HG03460 (cell line): ENCODE measurements at regions not wholly inside any gene's neighbourhood (a gene's known extent, or its start where the extent isn't known, plus 50 kb on each side); places are given as distances from the start of the nearest gene placed in this dataset.

Source experiments
- ATAC-seq: cut with Tn5 transposase; IDR thresholded peaks from one replicate; pipeline ENCODE4 v1.9.1; 2021; ENCODE audit not compliant: unreplicated experiment

DNA sequence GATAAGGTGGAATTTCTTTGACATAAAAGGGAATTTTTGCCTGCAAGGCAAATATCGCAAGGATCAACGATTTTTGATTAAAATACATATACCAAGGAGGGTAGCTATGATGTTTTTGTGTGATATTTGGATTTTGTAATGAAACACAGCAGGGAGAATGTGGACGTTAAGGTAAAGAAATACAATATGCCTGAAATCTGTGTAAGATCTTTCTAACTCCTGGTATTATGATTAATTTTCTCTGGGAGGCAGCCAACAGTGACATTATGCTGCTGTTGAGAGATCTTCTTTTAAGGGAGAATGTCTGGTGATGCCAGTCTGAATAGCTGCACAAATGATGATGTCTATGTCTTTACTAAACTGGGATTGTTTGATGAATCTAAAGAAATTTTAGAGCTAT, 972.2 kb downstream of the SQOR start:
- no peak for ATAC-seq

DNA sequence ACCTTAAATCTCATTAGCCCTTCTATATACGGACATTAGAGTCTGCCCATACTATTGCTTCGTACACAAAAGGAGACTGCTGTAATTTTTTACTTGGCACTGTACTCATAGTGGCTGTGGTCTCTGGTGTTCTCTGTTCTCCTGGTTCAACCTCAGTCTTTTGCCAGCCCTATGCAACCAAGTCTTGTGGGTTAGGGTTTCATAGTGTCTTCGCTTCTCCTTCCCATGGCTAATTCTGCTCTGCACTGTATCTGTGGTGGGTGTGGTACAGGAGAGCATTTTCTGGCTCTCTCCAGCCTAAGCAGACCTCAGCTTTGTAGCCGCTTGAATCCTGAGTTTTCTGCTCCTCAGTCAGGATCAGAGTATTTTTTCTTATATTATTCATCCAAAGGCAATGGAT, 981.2 kb downstream of the SQOR start:
- ATAC-seq = no peak

DNA sequence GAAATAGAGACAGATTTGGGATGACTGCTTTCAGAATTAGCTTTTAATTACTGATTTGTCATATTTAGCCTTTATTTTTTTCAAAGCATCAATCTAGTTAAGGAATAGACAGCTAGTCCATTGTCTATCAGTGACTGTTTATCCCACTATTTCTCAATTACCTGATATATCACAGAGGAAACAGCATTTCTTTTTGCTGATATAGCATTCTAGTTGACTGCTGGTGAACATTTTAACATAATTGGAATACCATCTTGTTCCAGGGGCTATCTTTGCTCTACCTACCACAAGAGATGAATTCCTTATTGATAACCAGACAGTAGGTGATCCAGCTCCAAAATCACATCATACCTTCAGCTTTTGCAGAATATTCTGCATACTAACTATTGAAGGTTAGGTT, 982.7 kb downstream of the SQOR start:
- ATAC-seq = no peak

DNA sequence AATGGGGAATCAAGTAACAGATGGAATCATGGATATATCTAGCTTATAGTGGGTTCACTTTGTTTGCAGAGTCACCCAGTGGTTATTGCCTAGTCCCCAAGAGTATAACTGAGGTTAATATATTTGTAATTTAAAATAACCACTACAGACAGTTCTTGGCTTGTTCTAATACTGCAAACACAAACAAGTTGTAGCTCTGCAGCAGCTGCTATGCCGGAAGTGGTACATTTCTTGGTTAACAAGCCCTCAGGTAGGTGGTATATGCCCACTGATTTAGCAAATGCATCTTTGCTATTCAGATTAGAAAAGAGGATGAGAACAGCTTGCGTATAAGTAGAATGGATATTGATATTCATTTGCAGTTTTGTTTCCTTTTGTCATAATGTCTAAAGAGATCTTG, 984.2 kb downstream of the SQOR start:
- no peak for ATAC-seq

DNA sequence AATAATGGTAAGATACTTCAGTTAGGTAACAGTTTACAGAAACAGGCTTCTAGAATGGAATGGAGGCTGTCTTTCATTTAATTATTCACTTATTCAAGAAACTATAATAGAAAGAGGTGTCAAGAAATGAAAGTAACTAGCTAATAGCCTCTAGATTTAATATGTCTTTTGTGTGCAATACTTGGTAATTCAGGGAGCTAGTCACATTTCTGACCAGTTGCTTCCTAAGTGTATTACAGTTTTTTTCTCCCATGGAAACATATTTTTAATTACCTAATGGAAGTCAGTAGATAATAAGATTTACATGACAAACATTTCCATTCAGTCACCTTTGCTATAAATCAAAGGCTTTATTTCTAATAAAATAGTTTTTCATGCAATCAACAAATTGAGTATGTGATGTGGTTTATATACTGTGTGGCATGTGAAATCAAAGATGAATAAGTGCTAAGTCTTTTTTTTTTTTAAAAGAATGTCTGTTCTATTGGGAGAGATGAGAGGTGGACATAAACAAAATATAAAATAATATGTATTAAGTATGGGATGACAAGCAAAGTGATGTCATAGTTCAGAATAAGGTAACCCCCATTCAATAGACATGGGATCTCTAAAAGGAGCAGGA, 985.7 kb downstream of the SQOR start:
- ATAC-seq = no peak

DNA sequence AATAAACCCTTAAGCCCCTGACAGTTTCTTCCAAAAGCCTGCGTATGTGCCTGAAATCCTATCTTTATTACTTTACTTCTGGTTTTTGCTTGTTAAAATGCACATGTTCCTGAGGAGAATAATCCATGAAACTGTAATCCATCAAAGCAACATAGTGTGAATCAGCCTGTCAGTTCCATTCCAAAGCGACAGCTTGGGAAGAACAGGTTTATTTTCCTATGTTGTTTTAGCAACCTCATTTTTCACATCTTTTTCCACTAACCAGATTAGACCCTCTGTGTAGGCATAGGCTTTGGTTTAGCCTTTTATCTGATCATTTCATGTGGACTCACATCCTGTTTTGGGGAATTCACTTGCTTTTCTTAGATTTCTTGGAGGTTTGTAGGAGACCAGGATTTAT, 988.0 kb downstream of the SQOR start:
- ATAC-seq = no peak

DNA sequence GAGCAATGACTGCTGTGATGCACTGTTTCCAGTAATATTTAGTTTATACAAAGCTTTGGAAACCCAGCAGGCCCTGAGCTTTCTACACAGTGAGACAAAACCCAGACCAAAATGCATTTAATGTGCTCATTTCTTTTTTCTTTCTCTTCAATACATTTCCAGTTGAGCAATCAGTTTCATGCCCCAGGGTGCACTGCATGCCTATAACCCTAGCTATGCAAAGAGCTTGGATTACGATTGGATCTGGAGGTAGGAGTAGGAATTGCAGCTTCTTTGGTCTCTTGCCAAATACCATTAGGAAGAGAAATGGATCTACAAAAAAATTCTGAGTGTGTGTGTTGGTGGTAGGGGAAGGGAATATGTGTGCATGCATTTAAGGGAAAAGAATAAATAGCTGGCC, 1001.4 kb downstream of the SQOR start:
- no peak for ATAC-seq

DNA sequence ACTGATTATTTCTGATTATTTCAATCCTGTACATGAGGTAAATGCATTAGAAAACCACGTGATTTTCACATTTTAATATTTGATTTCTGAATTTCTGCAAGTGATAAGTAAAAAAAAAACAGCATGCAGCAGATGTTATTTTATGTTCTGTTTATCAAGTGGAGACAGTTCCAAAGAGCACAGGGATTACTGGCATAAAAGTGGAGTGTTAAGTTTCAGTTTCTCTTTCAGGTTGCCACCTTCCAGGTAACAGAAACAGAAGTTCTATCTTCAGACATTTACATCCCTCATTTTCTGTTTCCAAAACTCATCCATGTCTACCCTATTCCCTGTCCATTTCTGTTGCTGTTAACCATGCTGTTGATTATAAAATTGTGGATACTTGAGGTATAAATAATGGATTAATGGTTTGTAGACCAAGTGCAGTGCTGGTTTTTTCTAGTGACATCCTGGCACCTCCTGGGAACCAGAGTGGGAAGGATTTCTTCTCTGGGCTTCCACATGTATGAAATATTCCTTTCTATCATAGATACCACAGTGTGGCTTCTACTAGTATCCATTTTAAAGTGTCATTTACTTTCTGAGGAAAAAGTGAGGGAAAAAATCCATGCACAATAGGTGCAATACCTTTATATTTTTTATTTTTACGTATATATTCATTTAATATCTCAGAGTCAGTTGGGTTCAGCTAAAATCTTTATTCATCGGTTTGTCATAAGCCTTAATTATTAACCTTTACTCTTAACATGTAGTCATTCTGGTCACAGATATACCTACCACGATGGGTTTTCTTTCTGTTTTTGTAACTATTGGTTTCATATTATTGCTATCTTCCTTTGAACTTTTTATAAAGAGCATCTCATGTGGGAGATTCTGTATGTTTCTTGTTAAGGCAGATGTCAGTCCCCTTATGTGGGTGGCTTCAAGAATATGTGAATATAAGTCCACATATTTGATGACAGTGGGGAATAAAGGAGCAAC, 1010.0 kb downstream of the SQOR start:
- no peak for ATAC-seq

DNA sequence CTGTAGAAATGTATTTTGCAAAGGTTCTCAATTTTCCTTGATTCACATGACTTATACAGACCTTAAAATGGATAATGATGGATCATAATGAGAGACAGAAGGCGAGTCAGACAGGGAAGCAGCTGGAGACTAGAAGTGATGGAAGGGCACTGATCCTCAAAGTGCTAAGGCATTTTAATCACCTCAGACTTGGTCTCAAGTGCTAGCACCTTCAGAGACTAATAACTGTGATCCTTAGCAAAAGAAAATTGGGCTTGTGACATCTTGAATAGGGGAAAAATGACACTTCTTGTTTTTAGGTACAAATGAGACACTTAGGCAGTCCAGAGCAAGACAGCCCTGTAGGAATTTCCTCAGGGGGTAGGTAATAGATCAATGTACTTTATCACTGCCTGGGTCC, 1011.7 kb downstream of the SQOR start:
- no peak for ATAC-seq

DNA sequence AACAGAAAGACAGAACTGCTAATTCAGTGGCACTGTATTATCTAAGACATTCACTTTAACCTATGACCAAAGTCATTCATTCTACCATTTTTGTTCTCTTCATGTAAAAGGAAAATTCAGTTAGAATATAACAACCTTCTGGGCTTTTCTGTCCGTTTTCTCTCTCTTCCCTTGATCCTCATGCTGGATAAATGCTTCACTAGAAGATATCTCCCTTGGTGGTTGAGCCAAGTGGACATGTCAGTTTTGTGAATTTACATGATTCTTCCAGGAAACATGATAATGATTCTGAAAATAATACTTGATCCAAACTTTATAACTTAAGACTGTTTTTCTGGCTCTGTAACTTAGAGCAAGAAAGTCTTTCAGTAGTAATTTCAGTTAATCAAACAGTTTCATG, 1012.2 kb downstream of the SQOR start:
- ATAC-seq = no peak

DNA sequence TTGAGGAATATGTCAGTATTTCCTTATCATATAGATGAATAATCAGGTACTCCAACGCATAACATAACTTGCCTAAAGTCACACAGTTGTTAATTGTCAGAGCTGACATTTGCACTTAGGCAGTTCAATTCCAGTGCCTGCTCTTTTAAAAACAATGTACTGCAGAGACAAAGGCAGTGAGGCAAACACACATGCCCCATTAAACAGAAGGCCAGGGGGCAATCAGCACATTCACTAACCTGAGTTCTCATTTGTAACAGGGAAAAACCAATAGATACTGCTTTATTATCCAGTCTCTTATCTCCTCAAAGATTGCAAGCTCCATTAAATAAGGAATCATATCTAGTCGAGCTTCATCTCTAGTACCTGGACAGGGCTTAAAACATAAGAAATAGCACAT, 1017.4 kb downstream of the SQOR start:
- ATAC-seq = no peak

DNA sequence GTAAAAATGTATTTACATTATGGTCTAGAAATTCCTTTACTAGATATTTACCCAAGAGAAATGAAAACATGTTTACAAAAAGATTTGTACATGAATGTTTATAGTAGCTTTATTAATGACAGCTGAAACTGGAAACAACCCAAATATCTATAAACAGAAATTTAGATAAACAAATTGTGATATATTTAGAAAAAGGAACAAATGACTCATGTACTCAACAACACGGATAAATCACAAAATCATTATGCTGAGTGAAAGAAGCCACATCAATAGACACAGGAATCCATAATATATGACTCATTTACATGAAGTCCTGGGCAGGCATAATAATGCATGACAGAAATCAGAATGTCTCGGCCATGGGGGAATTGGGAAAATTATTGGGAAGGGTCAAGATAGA, 1020.2 kb downstream of the SQOR start:
- no peak for ATAC-seq

DNA sequence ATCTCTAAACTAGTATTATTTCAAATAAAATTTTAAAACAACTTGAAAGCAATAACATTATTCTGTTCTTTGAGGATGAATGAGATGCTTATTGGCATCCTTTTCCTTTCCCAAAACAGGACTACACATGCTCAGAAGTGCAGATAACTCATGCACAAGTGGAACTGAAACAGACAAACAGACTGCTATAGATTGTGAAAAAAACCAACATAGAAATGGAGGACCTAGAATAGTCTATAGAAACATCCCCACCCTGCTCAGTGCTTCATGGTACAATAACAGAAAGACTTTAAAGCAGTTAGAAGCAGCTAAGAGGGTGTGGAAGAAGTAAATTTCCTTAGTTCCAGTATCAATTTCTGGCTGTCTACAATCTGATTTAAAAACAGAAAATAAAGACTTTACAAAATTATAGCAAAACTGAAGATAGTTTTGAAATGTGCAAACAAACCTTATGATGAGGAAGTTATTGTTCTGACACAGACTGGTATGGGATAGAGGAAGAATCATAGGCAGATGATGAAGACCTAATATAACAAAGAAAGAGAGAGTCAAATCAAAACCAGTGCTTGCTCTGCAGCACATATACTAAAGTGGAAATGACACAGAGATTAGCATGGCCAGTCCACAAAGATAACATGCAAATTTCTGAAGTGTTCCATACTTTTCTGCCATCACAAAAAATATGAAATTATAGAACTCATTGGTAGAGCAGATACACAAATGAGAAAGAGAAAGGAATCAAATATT, 1025.4 kb downstream of the SQOR start:
- ATAC-seq = no peak

DNA sequence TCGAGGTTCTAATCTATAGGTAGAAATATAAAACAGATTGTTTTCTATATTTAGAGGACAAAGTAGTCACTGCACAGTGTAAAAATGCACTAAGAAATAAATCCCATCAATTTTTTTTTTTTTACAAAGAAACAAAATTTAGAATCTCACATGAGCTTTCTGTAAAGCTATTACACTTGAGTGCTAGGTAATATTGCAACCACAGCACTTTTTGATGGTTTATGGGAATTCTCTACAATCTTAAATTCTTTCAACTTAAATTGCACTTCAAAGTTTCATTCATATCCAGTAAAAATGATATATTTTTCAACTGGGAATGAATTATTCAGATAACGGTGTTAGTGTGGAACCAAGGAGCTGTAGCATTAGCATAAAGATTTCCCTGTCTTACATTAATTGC, 1035.4 kb downstream of the SQOR start:
- ATAC-seq = no peak

DNA sequence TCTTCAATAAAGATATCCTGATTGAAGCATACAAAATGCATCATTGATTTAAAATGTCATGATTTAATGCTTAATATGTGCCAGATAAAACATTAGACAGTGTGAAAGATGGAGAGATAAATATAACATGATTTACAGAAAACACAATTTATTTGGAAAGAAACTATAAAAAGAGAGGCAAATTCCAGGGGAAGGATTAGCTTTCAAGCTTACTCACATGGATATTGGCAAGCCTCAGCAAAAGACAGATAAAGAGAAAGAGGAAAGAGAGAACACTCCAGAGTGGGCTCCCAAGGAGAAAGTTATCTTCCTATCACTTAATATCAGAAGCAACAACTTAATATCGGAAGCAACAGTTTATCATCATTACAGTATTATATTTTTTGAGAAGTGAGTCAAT, 1036.5 kb downstream of the SQOR start:
- ATAC-seq = no peak

DNA sequence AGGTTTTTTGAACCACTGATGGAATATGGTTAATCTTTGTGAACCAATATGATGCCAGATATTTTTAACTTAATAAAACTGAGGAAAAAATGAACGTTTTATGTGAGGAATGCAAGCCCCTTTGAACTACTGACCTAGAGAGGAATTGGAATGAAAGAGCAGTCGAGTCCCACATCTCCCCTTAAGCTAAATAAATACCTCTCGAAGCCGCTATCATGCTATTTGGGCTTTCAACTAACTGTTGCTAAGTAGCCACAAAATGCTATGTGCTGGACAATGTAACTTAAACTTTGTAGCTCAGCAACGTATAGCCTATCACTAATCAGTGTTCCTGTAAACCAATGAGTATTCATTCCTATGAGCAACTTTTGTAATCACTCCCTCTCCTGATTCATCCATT, 1037.2 kb downstream of the SQOR start:
- ATAC-seq = no peak

DNA sequence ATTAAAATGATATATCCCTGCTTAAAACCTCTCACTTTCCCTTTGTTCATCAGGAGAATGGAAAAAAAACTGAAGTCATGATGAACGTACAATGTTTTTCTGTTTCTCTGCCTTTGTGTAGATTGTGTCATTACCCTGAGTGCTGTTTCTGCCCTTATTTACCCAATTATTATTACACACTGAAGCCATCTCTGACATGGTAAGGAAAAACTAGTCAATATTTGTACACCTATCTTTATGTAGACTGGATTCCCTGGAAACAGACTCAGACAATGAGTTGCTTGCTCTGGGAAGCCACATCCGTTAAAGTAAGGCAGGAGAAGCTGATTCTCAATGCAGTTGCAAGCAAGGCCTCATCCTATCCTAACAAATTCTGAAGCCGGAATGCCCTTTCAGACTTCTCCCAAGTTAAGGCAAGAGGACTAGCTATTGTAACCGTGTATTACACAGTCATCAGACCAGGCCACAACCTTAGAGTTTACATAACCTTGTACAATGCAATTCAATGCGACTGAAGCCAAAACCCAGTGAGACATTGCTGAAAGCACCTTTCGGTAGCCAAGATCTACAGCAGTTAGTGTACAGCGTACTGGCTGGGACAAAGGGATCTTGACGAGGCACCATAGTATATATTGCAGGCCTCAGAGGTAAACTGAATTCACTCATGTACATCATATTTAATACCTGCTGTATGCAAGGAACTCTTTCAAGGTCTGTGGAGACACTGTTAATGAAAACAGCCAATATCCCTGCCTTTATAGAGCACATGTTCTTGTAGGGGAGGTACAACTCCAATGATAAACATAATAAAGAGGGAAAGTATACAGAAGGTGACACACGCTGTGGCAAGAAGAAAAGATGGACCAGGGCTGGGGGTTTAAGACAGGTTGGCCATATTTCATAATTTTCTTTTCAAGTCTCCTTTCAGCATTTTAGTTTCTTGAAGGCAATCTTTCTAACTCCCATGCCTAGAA, 1040.8 kb upstream of the SEMA6D start:
- ATAC-seq = no peak

DNA sequence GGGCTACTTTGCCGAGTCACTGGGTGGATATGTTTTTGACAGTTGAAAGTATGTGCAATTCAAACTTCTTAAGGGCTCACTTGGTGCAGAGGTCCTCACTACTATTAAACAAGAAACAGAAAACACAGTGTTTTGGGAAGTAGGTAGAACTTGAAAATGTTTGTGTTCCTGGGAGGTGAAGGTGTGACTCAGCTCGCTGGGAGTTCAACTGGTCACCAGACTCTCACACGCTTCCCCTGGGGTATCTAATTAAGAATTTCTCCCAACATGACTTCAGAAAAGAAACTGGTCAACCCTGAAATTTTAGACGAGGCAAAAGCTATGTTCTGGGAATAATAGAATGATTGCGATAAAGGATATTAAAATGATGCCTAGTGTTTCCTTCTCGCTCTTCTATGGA, 1039.8 kb upstream of the SEMA6D start:
- no peak for ATAC-seq

DNA sequence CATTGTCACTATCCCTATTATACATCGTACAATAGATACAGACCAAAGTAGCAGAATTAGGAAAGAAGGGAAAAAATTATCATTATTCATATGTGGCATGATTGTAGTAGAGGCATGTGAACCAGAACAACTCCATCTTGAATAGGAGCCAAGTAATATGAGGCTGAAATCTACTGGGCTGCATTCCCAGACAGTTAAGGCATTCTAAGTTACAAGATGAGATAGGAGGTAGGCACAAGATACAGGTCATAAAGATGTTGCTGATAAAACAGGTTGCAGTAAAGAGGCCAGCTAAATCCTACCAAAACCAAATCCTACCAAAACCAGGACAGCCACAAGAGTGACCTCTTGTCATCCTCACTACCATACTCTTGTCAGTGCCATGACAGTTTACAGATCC, 1035.4 kb upstream of the SEMA6D start:
- ATAC-seq = no peak

DNA sequence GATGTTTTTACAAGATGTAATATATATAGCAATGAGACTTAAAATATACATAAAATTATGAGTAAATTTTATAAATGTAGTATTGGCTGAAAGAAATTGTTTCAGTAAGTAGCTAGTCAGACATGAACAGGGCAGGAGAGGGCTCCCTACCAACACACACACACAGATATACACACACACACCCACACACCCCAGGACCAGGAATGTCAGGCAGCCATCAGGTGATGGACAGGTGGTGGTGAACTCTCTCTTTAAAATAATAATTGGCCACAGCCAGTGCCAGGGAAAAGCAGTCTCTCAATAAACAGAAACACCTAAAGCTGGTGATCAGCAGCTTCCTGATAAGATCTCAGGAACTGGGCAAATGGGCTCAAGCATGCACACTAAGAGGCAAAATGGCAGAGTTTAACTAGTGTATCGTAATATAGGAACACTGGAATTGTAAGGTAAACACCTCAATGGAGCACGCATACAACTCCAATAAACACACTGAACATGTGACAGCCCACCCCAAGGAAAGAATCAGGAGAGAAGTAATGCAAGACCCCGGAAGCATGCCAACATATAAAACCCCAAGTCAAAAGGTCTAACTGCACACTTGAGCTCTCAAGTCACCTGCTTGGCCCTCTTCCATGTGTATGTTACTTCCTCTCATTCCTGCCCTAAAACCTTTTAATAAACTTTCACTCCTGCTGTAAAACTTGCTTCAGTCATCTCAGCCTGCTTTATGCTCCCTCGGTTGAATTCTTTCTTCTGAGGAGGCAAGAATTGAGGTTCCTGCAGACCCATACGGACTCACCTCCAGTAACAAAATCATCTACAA, 1034.1 kb upstream of the SEMA6D start:
- no peak for ATAC-seq
